Hepatocyte (in vitro differentiated cells): ENCODE measurements at regions not wholly inside any gene's neighbourhood (a gene's known extent, or its start where the extent isn't known, plus 50 kb on each side); places are given as distances from the start of the nearest gene placed in this dataset.

Experiments
- DNase-seq: peaks from one replicate; pipeline ENCODE4 v3.0.0-alpha.2; 2016; ENCODE audit warnings: low spot score
- H2AFZ ChIP-seq: fragments of 200-600 bp; sonication (generic); 2 replicates; pipeline ENCODE4 v1.6.0; 2016; ENCODE audit warnings: antibody characterized with exemption, mild to moderate bottlenecking
- H3K27ac ChIP-seq: fragments of 200-600 bp; sonication (generic); 2 replicates; pipeline ENCODE4 v1.5.1; 2016; ENCODE audit warnings: mild to moderate bottlenecking
- H3K27me3 ChIP-seq: fragments of 200-600 bp; sonication (generic); 2 replicates; pipeline ENCODE4 v1.6.1; 2016
- H3K36me3 ChIP-seq: fragments of 200-600 bp; sonication (generic); replicated peaks from 2 replicates; pipeline ENCODE4 v1.5.1; 2016; ENCODE audit warnings: low read depth; ENCODE audit not compliant: insufficient read depth
- H3K4me1 ChIP-seq: fragments of 200-600 bp; sonication (generic); 2 replicates; pipeline ENCODE4 v1.5.1; 2016; ENCODE audit warnings: mild to moderate bottlenecking, moderate library complexity; ENCODE audit not compliant: insufficient read depth
- H3K4me2 ChIP-seq: fragments of 200-600 bp; sonication (generic); 2 replicates; pipeline ENCODE4 v1.6.0; 2016
- H3K4me3 ChIP-seq: fragments of 200-600 bp; sonication (generic); 2 replicates; pipeline ENCODE4 v1.5.1; 2016; ENCODE audit warnings: mild to moderate bottlenecking
- H3K79me2 ChIP-seq: fragments of 200-600 bp; sonication (generic); 2 replicates; pipeline ENCODE4 v1.6.0; 2017; ENCODE audit warnings: mild to moderate bottlenecking
- H3K9me2 ChIP-seq: fragments of 200-600 bp; sonication (generic); replicated peaks from 2 replicates; pipeline ENCODE4 v1.6.0; 2017; ENCODE audit warnings: mild to moderate bottlenecking; ENCODE audit not compliant: insufficient read depth
- H3K9me3 ChIP-seq: fragments of 200-600 bp; sonication (generic); 2 replicates; pipeline ENCODE4 v1.5.1; 2016; ENCODE audit warnings: low read depth, mild to moderate bottlenecking
- H4K20me1 ChIP-seq: fragments of 200-600 bp; sonication (generic); 2 replicates; pipeline ENCODE4 v1.6.0; 2016; ENCODE audit warnings: mild to moderate bottlenecking; ENCODE audit not compliant: insufficient read depth, poor library complexity, severe bottlenecking
- EZH2 ChIP-seq: fragments of 200-600 bp; sonication (generic); IDR thresholded peaks from 2 replicates; pipeline ENCODE4 v1.6.1; 2016; ENCODE audit warnings: antibody characterized with exemption, mild to moderate bottlenecking, borderline replicate concordance
- EZH2phosphoT487 ChIP-seq: fragments of 200-600 bp; sonication (generic); IDR thresholded peaks from one replicate; pipeline ENCODE4 v1.6.1; 2018; ENCODE audit warnings: antibody characterized with exemption, mild to moderate bottlenecking, low read depth, moderate library complexity; ENCODE audit not compliant: unreplicated experiment, severe bottlenecking
- WGBS: methylation state at CpG from one replicate; pipeline ENCODE4 v1.1.6; 2016; ENCODE audit warnings: low lambda C conversion rate; ENCODE audit errors: missing lambda C conversion rate; 5-methylcytosine and 5-hydroxymethylcytosine counted together
- TF ChIP-seq, protein P1 (sequence below): fragments of 200-600 bp; sonication (generic); IDR thresholded peaks from 2 replicates; pipeline ENCODE4 v1.5.1; 2016; ENCODE audit warnings: antibody characterized with exemption, mild to moderate bottlenecking; ENCODE audit not compliant: poor library complexity

GRCh38 chr7:42765931-42766330, 145.9 kb downstream of the C7orf25 start:
- Histone ChIP-seq H4K20me1 (no peaks in the 10 kb centered on the region), H3K9me2 (no peaks in the 10 kb centered on the region), H3K4me3 (no peak overlapping the region), H3K27ac (no peak overlapping the region), H3K4me1 (no peaks in the 10 kb centered on the region), H3K4me2 (no peak overlapping the region), H3K9me3 (no peaks in the 10 kb centered on the region), H2AFZ (no peak overlapping the region), H3K79me2 (no peaks in the 10 kb centered on the region), H3K36me3 (no peaks in the 10 kb centered on the region), H3K27me3 (no peaks in the 10 kb centered on the region)
- DNase-seq: no peak
- TF ChIP-seq, protein P1, sequence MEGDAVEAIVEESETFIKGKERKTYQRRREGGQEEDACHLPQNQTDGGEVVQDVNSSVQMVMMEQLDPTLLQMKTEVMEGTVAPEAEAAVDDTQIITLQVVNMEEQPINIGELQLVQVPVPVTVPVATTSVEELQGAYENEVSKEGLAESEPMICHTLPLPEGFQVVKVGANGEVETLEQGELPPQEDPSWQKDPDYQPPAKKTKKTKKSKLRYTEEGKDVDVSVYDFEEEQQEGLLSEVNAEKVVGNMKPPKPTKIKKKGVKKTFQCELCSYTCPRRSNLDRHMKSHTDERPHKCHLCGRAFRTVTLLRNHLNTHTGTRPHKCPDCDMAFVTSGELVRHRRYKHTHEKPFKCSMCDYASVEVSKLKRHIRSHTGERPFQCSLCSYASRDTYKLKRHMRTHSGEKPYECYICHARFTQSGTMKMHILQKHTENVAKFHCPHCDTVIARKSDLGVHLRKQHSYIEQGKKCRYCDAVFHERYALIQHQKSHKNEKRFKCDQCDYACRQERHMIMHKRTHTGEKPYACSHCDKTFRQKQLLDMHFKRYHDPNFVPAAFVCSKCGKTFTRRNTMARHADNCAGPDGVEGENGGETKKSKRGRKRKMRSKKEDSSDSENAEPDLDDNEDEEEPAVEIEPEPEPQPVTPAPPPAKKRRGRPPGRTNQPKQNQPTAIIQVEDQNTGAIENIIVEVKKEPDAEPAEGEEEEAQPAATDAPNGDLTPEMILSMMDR: no peak
- TF ChIP-seq EZH2phosphoT487 (no peak), EZH2 (no peak)
- WGBS: 83% methylated on average over 2 of the region's 2 CpGs

- Histone ChIP-seq H3K36me3 (no peaks in the 10 kb centered on the region), H3K79me2 (no peaks in the 10 kb centered on the region), H2AFZ (no peak overlapping the region), H3K27me3 (no peaks in the 10 kb centered on the region), H3K27ac (no peak overlapping the region), H3K4me2 (no peak overlapping the region), H4K20me1 (no peaks in the 10 kb centered on the region), H3K4me3 (no peak overlapping the region), H3K9me2 (no peaks in the 10 kb centered on the region), H3K4me1 (no peaks in the 10 kb centered on the region), H3K9me3 (no peaks in the 10 kb centered on the region)
- 87% methylated on average over 6 of the region's 6 CpGs for WGBS
- TF ChIP-seq EZH2 (no peak), EZH2phosphoT487 (no peak)
- no peak for DNase-seq
These were observed 148.7 kb downstream of the C7orf25 start for GRCh38 chr7:42763137-42763551.

DNA sequence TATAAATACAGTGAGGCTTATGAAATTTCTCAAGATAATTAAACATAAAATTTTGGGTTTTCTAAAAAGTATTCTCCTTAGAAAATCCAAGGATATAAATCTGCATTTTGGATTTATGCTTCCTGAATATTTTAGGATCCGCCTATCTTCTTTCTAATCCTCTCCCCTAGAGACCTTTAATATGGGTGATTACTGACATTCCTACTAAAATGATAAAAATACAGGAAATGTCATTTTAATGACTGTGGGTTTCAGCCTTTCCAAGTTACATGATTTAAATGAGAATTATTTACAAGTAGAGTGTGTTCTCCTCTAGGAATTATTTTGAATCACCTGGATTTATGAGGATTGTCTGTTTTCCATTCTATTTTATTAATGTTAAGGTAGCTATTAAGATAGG, 150.4 kb downstream of the C7orf25 start:
- TF ChIP-seq EZH2phosphoT487 (no peak), EZH2 (no peak)
- TF ChIP-seq, protein P1: no peak
- no peaks in the 10 kb centered on the region for H3K9me2 ChIP-seq
- no peaks in the 10 kb centered on the region for H3K27me3 ChIP-seq
- H3K79me2 ChIP-seq: no peaks in the 10 kb centered on the region
- no peak for DNase-seq
- no peaks in the 10 kb centered on the region for H3K9me3 ChIP-seq
- H4K20me1 ChIP-seq: no peaks in the 10 kb centered on the region
- no peaks in the 10 kb centered on the region for H3K4me1 ChIP-seq
- H3K4me2 ChIP-seq: no peak overlapping the region
- 73% methylated on average over 1 of the region's 1 CpG for WGBS
- H2AFZ ChIP-seq: no peak overlapping the region
- H3K27ac ChIP-seq: no peak overlapping the region
- no peak overlapping the region for H3K4me3 ChIP-seq
- H3K36me3 ChIP-seq: no peaks in the 10 kb centered on the region

- no peak for DNase-seq
These were observed 153.7 kb downstream of the C7orf25 start for GRCh38 chr7:42758124-42758523.

More at GRCh38 chr7:42758124-42758523, 153.7 kb downstream of the C7orf25 start:
- Histone ChIP-seq H3K4me2 (no peak overlapping the region), H4K20me1 (no peaks in the 10 kb centered on the region), H3K9me2 (no peaks in the 10 kb centered on the region), H3K9me3 (no peaks in the 10 kb centered on the region), H3K36me3 (no peaks in the 10 kb centered on the region), H3K27ac (no peak overlapping the region), H3K27me3 (no peaks in the 10 kb centered on the region), H3K79me2 (no peaks in the 10 kb centered on the region), H3K4me3 (no peak overlapping the region), H2AFZ (no peak overlapping the region), H3K4me1 (no peaks in the 10 kb centered on the region)
- TF ChIP-seq, protein P1: no peak
- 95% methylated on average over 1 of the region's 1 CpG for WGBS
